OCI-LY3 (cell line): ENCODE measurements at regions not wholly inside any gene's neighbourhood (a gene's known extent, or its start where the extent isn't known, plus 50 kb on each side); places are given as distances from the start of the nearest gene placed in this dataset.

Experiments used
- H2AFZ ChIP-seq: fragments of 200-600, 300-600 bp; shearing (Covaris generic); 2 replicates; pipeline ENCODE4 v1.6.0; 2014; ENCODE audit warnings: antibody characterized with exemption, low read depth, low read length
- H3K27ac ChIP-seq: fragments of 200-600, 300-600 bp; sonication (generic); 2 replicates; pipeline ENCODE4 v1.5.1; 2014; ENCODE audit warnings: mild to moderate bottlenecking, low read length, moderate library complexity, mixed read lengths
- H3K27me3 ChIP-seq: fragments of 200-600, 300-600 bp; sonication (generic); 2 replicates; pipeline ENCODE4 v1.6.1; 2014; ENCODE audit warnings: low read depth, low read length, mixed read lengths
- H3K36me3 ChIP-seq: fragments of 200-600, 300-600 bp; sonication (generic); replicated peaks from 2 replicates; pipeline ENCODE3; 2014; ENCODE audit warnings: low read depth, low read length, mixed read lengths
- H3K4me1 ChIP-seq: fragments of 300-600, 200-600 bp; sonication (generic); 2 replicates; pipeline ENCODE4 v1.6.1; 2014; ENCODE audit warnings: low read length, mixed read lengths
- H3K4me2 ChIP-seq: fragments of 200-600, 300-600 bp; sonication (generic); 2 replicates; pipeline ENCODE4 v1.6.1; 2014; ENCODE audit warnings: low read length, mixed read lengths
- H3K4me3 ChIP-seq: fragments of 300-600, 200-600 bp; sonication (generic); 2 replicates; pipeline ENCODE4 v1.5.1; 2014; ENCODE audit warnings: antibody characterized with exemption, mild to moderate bottlenecking, low read length, moderate library complexity
- H3K79me2 ChIP-seq: fragments of 300-600, 200-600 bp; shearing (Covaris generic); 2 replicates; pipeline ENCODE4 v1.6.1; 2014; ENCODE audit warnings: mild to moderate bottlenecking, low read length, mixed read lengths
- H3K9ac ChIP-seq: fragments of 300-600, 200-600 bp; shearing (Covaris generic); 2 replicates; pipeline ENCODE4 v1.6.0; 2014; ENCODE audit warnings: mild to moderate bottlenecking, low read length, moderate library complexity
- H3K9me3 ChIP-seq: fragments of 200-600, 300-600 bp; shearing (Covaris generic); 2 replicates; pipeline ENCODE4 v1.6.1; 2014; ENCODE audit warnings: low read length, mixed read lengths; ENCODE audit not compliant: insufficient read depth
- H4K20me1 ChIP-seq: fragments of 200-600, 300-600 bp; sonication (generic); 2 replicates; pipeline ENCODE4 v1.6.1; 2016; ENCODE audit warnings: low read length, mixed read lengths; ENCODE audit not compliant: insufficient read depth
- EZH2phosphoT487 ChIP-seq: fragments of 200-600 bp; shearing (Covaris generic); IDR thresholded peaks from 2 replicates; pipeline ENCODE4 v1.6.1; 2018; ENCODE audit warnings: antibody characterized with exemption, mixed run types, low read depth
- TF ChIP-seq, protein P1 (sequence below): fragments of 200-600, 300-600 bp; sonication (generic); IDR thresholded peaks from 2 replicates; pipeline ENCODE4 v1.5.1; 2014; ENCODE audit warnings: antibody characterized with exemption, low read length, low read depth

DNA sequence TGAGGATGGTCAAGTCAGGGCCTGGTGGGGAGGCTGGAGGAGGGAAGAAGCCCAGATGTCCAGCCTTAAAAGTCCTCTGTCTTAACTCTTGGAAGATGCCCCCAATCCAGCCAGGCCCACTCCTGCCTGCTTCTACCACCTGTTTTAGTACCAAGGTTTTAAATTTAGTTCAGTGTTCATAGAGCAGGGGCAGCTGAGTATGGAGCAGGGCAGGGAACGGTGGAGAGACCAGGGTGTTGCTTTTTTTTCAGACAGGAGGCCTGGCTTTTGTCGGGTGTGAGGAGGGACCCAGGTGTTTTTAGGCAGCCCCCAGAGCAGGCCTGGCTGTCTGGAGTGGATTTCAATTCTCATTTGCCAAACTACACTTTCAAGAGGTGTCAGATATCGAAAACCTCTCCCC is 278.8 kb downstream of the CDC5L start:
- Histone ChIP-seq H3K9ac (no peak overlapping the region), H3K4me2 (no peak overlapping the region), H4K20me1 (no peaks in the 10 kb centered on the region), H3K27ac (no peak overlapping the region), H3K4me3 (no peak overlapping the region), H3K27me3 (no peaks in the 10 kb centered on the region), H3K9me3 (no peaks in the 10 kb centered on the region), H3K36me3 (no peaks in the 10 kb centered on the region), H2AFZ (no peak overlapping the region), H3K79me2 (no peaks in the 10 kb centered on the region), H3K4me1 (peaks cover 26% of the 10 kb centered on the region)
- TF ChIP-seq, protein P1, sequence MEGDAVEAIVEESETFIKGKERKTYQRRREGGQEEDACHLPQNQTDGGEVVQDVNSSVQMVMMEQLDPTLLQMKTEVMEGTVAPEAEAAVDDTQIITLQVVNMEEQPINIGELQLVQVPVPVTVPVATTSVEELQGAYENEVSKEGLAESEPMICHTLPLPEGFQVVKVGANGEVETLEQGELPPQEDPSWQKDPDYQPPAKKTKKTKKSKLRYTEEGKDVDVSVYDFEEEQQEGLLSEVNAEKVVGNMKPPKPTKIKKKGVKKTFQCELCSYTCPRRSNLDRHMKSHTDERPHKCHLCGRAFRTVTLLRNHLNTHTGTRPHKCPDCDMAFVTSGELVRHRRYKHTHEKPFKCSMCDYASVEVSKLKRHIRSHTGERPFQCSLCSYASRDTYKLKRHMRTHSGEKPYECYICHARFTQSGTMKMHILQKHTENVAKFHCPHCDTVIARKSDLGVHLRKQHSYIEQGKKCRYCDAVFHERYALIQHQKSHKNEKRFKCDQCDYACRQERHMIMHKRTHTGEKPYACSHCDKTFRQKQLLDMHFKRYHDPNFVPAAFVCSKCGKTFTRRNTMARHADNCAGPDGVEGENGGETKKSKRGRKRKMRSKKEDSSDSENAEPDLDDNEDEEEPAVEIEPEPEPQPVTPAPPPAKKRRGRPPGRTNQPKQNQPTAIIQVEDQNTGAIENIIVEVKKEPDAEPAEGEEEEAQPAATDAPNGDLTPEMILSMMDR = no peak
- no peak for TF ChIP-seq EZH2phosphoT487

DNA sequence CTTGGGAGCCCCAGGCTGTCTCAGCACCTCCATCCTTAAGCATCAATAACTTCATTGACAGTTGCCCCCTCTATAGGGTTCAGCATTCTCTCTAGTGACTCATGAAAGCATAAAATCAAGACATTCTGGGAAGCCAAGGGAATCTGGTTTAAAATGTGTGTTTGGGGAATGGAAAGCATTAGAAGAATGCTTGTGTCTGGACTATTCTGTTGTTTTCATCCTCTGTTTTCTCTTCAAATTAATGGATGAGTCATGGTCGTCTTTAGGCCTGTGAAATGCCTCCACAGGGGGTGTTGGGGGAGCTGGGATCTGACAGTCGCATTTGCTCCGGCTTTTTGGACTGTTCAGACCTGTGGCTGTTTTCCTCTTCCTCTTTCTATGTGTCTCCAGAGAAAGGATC is 279.7 kb downstream of the CDC5L start:
- H3K79me2 ChIP-seq = no peaks in the 10 kb centered on the region
- no peak overlapping the region for H2AFZ ChIP-seq
- no peaks in the 10 kb centered on the region for H4K20me1 ChIP-seq
- H3K27ac ChIP-seq = no peak overlapping the region
- H3K9me3 ChIP-seq = no peaks in the 10 kb centered on the region
- no peaks in the 10 kb centered on the region for H3K27me3 ChIP-seq
- TF ChIP-seq EZH2phosphoT487 = no peak
- TF ChIP-seq, protein P1 = no peak
- H3K4me1 ChIP-seq = peaks cover 25% of the 10 kb centered on the region
- no peaks in the 10 kb centered on the region for H3K36me3 ChIP-seq
- H3K4me3 ChIP-seq = no peak overlapping the region
- H3K9ac ChIP-seq = no peak overlapping the region
- no peak overlapping the region for H3K4me2 ChIP-seq

DNA sequence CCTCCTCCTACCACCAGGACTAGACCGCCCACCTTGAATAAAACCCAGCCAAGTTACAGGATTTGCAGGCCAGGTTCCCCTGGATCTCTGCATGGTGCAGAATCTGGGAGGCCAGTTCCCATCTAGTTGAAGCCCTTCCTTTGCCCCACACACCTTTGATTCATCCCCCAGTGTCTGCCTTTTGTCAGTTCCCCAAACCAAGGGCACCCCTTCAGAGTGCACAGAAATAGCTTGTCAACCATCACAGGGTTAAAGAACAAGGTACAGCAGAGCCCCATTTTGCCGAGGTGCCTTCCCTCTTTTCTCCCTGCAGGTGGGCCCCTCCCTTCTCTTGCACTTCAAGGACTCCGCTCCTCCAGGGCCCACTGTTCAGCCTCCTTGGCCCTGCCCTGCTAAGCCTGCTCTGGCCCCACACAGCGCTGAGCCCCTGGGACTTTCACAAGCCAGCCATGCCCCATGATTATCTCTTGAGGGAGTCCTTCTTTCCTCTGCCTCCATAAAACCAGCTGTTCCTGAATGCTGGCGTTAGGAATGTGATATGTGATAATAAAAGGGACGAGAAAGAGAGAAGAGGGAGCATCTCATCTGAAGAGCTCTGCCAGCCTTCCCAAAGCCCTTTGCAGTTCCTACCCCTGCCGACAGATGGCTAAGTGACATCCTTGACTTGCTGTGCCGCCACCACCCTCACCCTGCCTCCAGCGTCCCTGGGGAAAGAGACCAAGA is 280.3 kb downstream of the CDC5L start:
- H3K9me3 ChIP-seq = no peaks in the 10 kb centered on the region
- no peaks in the 10 kb centered on the region for H3K79me2 ChIP-seq
- H3K9ac ChIP-seq = no peak overlapping the region
- no peak overlapping the region for H3K27ac ChIP-seq
- H4K20me1 ChIP-seq = no peaks in the 10 kb centered on the region
- peaks cover 19% of the 10 kb centered on the region for H3K4me1 ChIP-seq
- H3K4me2 ChIP-seq = no peak overlapping the region
- H3K36me3 ChIP-seq = no peaks in the 10 kb centered on the region
- peaks cover 3% of the 10 kb centered on the region; the same call in 1 of the 2 replicates for H3K27me3 ChIP-seq
- no peak overlapping the region for H2AFZ ChIP-seq
- TF ChIP-seq EZH2phosphoT487 = no peak
- TF ChIP-seq, protein P1 = peak; percentile 86
- no peak overlapping the region for H3K4me3 ChIP-seq

DNA sequence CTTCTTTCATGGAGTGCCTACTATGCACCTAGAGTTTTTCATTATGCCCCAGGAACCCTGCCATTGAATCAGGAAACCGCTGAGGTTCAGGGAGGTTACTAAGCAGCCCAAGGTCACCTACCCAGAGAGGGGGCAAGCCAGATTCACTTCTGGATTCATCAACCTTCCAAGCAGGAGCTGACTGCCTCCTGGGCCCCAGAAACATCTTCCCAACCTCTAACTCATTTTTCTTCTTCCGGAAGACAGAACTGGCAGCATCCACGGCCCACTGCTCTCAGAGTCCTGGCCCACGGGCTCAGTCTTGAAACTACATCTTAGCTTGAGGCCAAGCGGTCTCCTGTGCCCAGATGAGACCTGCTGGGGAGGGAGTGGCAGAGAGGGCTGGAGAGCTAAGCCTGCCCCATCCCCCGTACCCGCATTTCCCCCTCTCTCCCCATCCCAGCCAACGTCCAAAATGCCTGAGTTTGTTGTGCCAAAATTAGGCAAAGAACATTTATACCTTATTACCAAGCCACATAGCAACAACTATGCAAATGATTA is 281.0 kb downstream of the CDC5L start:
- H3K36me3 ChIP-seq = no peaks in the 10 kb centered on the region
- no peaks in the 10 kb centered on the region for H3K79me2 ChIP-seq
- no peaks in the 10 kb centered on the region for H4K20me1 ChIP-seq
- peak overlapping the region; percentile 5; the same call in 1 of the 2 replicates for H2AFZ ChIP-seq
- H3K4me1 ChIP-seq = peaks cover 13% of the 10 kb centered on the region
- H3K9ac ChIP-seq = no peak overlapping the region
- H3K4me2 ChIP-seq = no peak overlapping the region
- no peak overlapping the region for H3K27ac ChIP-seq
- TF ChIP-seq, protein P1 = peak; percentile 4; the same call in 1 of the 2 replicates
- no peak for TF ChIP-seq EZH2phosphoT487
- H3K4me3 ChIP-seq = no peak overlapping the region
- H3K27me3 ChIP-seq = peaks cover 7% of the 10 kb centered on the region; the same call in 1 of the 2 replicates
- no peaks in the 10 kb centered on the region for H3K9me3 ChIP-seq
